MM.1S (cell line): ENCODE measurements at regions not wholly inside any gene's neighbourhood (a gene's known extent, or its start where the extent isn't known, plus 50 kb on each side); places are given as distances from the start of the nearest gene placed in this dataset.

Experiments used
- DNase-seq: peaks from one replicate; pipeline ENCODE4 v3.0.0-alpha.2; 2015
- H2AFZ ChIP-seq: fragments of 300-600 bp; sonication (generic); 2 replicates; pipeline ENCODE4 v1.6.0; 2016; ENCODE audit warnings: antibody characterized with exemption, low read length
- H3F3A ChIP-seq: fragments of 300-600 bp; sonication (generic); 2 replicates; pipeline ENCODE4 v1.6.1; 2016; ENCODE audit warnings: mild to moderate bottlenecking, antibody characterized with exemption, low read length, moderate library complexity, mixed read lengths; ENCODE audit not compliant: insufficient read depth
- H3K27ac ChIP-seq: fragments of 300-600 bp; sonication (generic); 2 replicates; pipeline ENCODE4 v1.5.1; 2016; ENCODE audit warnings: mild to moderate bottlenecking, low read length
- H3K27me3 ChIP-seq: fragments of 300-600 bp; sonication (generic); replicated peaks from 2 replicates; pipeline ENCODE4 v1.6.0; 2016; ENCODE audit warnings: low read length; ENCODE audit not compliant: insufficient read depth
- H3K36me3 ChIP-seq: fragments of 300-600 bp; sonication (generic); replicated peaks from 2 replicates; pipeline ENCODE4 v1.6.1; 2016; ENCODE audit warnings: mild to moderate bottlenecking, low read length, mixed read lengths; ENCODE audit not compliant: insufficient read depth
- H3K4me1 ChIP-seq: fragments of 300-600 bp; sonication (generic); 2 replicates; pipeline ENCODE4 v1.6.1; 2016; ENCODE audit warnings: low read length, mixed read lengths
- H3K4me2 ChIP-seq: fragments of 300-600 bp; sonication (generic); 2 replicates; pipeline ENCODE4 v1.6.0; 2016; ENCODE audit warnings: low read depth, low read length
- H3K4me3 ChIP-seq: fragments of 300-600 bp; sonication (generic); 2 replicates; pipeline ENCODE4 v1.5.1; 2016; ENCODE audit warnings: low read length, mixed read lengths
- H3K79me2 ChIP-seq: fragments of 300-600 bp; sonication (generic); 2 replicates; pipeline ENCODE4 v1.6.1; 2016; ENCODE audit warnings: mixed run types, low read length, mixed read lengths
- H3K9ac ChIP-seq: fragments of 300-600 bp; sonication (generic); 2 replicates; pipeline ENCODE4 v1.6.1; 2016; ENCODE audit warnings: low read length, mixed read lengths
- H3K9me2 ChIP-seq: fragments of 300-600 bp; sonication (generic); replicated peaks from 2 replicates; pipeline ENCODE4 v1.6.1; 2016; ENCODE audit warnings: mild to moderate bottlenecking, low read length, mixed read lengths; ENCODE audit not compliant: insufficient read depth
- H3K9me3 ChIP-seq: fragments of 300-600 bp; sonication (generic); replicated peaks from 2 replicates; pipeline ENCODE4 v1.6.1; 2016; ENCODE audit warnings: mild to moderate bottlenecking, low read length, mixed read lengths; ENCODE audit not compliant: insufficient read depth
- H4K20me1 ChIP-seq: fragments of 300-600 bp; sonication (generic); 2 replicates; pipeline ENCODE4 v1.6.1; 2016; ENCODE audit warnings: mild to moderate bottlenecking, low read length, moderate library complexity, mixed read lengths; ENCODE audit not compliant: insufficient read depth
- CTCF ChIP-seq: fragments of 300-600 bp; sonication (generic); IDR thresholded peaks from 2 replicates; pipeline ENCODE4 v1.5.1; 2016; ENCODE audit warnings: antibody characterized with exemption, low read length, mixed read lengths
- EZH2 ChIP-seq: fragments of 300-600 bp; sonication (generic); optimal IDR thresholded peaks from 2 replicates; pipeline ENCODE3; 2017; ENCODE audit warnings: low read depth, mild to moderate bottlenecking, antibody characterized with exemption, low read length, mixed read lengths
- EZH2phosphoT487 ChIP-seq: fragments of 300-600 bp; sonication (generic); IDR thresholded peaks from 2 replicates; pipeline ENCODE4 v1.6.1; 2018; ENCODE audit warnings: antibody characterized with exemption, low read length

DNA sequence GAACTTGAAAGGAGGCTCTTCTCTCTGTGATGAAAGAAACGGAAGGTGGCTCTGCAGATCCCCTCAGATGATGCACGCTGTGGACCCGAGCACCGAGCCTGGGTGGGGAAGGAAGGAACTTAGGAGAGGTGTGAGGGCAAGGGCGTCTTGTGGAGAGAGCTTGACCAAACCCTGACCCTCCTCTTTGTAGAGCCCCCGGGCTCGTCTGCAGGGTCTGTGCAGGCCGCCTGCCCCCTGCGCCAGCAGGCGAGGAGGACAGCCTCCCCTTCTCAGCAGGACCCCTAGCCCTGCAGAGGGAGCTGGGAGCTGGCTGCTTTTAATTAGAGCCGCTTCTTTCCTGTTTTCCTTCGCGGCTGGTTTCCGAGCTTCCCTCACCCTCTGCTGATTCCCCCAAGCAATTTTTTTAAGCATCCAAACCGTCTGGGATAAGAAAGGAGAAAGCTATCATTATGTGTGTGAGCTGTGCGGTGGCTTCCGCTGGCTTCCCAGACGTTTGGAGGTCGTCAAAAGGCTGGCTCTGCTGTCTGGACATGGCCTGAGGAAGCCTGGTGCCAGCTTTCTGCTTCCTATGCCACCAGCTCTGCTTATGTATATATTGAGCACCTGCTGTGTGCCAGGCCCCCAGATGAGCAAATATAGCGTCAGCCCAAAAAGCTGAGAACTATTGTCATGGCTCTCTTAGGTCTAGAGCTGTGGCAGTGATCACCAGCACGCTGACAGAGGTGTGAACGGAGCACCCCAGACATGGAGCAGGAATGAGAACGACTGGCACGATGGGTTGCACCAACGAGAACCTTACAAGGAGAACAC lies 160.2 kb upstream of the IRF2BP2 start:
- Histone ChIP-seq H2AFZ (no peak overlapping the region), H3K27ac (no peak overlapping the region), H3K9ac (no peak overlapping the region), H3K79me2 (no peaks in the 10 kb centered on the region), H3K9me3 (no peaks in the 10 kb centered on the region), H3K4me1 (peaks cover 22% of the 10 kb centered on the region), H3K9me2 (no peaks in the 10 kb centered on the region), H4K20me1 (no peaks in the 10 kb centered on the region), H3F3A (peaks cover 20% of the 10 kb centered on the region), H3K4me3 (no peak overlapping the region), H3K27me3 (no peaks in the 10 kb centered on the region), H3K36me3 (no peaks in the 10 kb centered on the region), H3K4me2 (no peak overlapping the region)
- DNase-seq, result no peak
- no peak for TF ChIP-seq EZH2
- TF ChIP-seq CTCF, result no peak
- no peak for TF ChIP-seq EZH2phosphoT487

GRCh38 chr1:234769284-234769985 lies 159.5 kb upstream of the IRF2BP2 start:
- Histone ChIP-seq H3K27me3 (no peaks in the 10 kb centered on the region), H3K9me3 (no peaks in the 10 kb centered on the region), H2AFZ (no peak overlapping the region), H3K36me3 (no peaks in the 10 kb centered on the region), H3K4me1 (peaks cover 22% of the 10 kb centered on the region), H4K20me1 (no peaks in the 10 kb centered on the region), H3K4me3 (no peak overlapping the region), H3F3A (peaks cover 20% of the 10 kb centered on the region), H3K9me2 (no peaks in the 10 kb centered on the region), H3K4me2 (no peak overlapping the region), H3K27ac (no peak overlapping the region), H3K79me2 (no peaks in the 10 kb centered on the region), H3K9ac (no peak overlapping the region)
- DNase-seq, result no peak
- no peak for TF ChIP-seq EZH2
- TF ChIP-seq EZH2phosphoT487, result no peak

DNA sequence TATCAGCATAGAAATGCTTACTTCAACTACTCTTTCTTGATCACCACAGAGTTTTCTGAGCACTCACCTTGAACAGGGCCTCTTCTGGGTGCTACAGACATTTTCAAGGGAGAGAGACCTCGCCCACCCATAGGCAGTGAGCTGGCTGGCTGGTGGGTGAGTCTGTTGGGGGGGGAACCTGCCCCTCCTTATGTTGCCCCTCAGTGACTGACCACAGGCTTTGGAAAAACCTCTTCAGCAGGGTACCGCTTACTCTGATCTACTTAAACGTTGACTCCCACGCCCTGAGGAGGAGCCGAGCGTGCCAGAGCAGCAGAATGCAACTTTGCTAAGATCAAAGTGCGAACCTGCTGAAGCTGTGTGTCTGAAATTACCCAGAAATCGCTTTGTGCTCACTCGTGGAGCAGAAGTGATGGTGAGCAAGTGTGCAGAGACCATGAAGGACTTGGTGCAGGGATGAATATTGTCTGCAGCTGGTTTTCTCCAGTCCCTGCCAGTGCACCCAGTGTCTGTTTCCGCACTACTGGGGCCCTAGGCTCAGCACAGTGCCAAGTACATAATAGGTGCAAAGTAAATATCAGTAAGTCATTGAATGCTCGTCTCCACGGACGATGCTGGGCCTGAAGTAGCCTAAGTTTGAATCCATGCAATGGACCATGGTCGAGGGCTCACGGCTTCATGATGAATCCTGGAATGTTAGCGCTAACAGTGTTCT lies 158.7 kb upstream of the IRF2BP2 start:
- Histone ChIP-seq H3K4me1 (peaks cover 27% of the 10 kb centered on the region), H3K9me3 (no peaks in the 10 kb centered on the region), H3K4me3 (no peak overlapping the region), H3K4me2 (no peak overlapping the region), H3K79me2 (no peaks in the 10 kb centered on the region), H4K20me1 (no peaks in the 10 kb centered on the region), H3K36me3 (no peaks in the 10 kb centered on the region), H2AFZ (no peak overlapping the region), H3K9ac (no peak overlapping the region), H3K27ac (no peak overlapping the region), H3F3A (peaks cover 20% of the 10 kb centered on the region), H3K27me3 (no peaks in the 10 kb centered on the region), H3K9me2 (no peaks in the 10 kb centered on the region)
- TF ChIP-seq EZH2, result no peak
- no peak for DNase-seq

- Histone ChIP-seq H3K27ac (no peak overlapping the region), H4K20me1 (no peaks in the 10 kb centered on the region), H3K4me3 (no peak overlapping the region), H3K36me3 (no peaks in the 10 kb centered on the region), H3K4me2 (no peak overlapping the region), H2AFZ (no peak overlapping the region), H3K9me3 (no peaks in the 10 kb centered on the region), H3K27me3 (no peaks in the 10 kb centered on the region), H3F3A (peaks cover 20% of the 10 kb centered on the region), H3K9ac (no peak overlapping the region), H3K9me2 (no peaks in the 10 kb centered on the region), H3K79me2 (no peaks in the 10 kb centered on the region), H3K4me1 (peaks cover 28% of the 10 kb centered on the region)
- no peak for TF ChIP-seq EZH2
- no peak for DNase-seq
These were observed 158.2 kb upstream of the IRF2BP2 start for GRCh38 chr1:234768171-234768568.
